HT1080 (cell line): ENCODE measurements at regions not wholly inside any gene's neighbourhood (a gene's known extent, or its start where the extent isn't known, plus 50 kb on each side); places are given as distances from the start of the nearest gene placed in this dataset.

Experiments used
- DNase-seq: peaks from one replicate; pipeline ENCODE4 v3.0.0-alpha.2; 2015; ENCODE audit warnings: low read depth

DNA sequence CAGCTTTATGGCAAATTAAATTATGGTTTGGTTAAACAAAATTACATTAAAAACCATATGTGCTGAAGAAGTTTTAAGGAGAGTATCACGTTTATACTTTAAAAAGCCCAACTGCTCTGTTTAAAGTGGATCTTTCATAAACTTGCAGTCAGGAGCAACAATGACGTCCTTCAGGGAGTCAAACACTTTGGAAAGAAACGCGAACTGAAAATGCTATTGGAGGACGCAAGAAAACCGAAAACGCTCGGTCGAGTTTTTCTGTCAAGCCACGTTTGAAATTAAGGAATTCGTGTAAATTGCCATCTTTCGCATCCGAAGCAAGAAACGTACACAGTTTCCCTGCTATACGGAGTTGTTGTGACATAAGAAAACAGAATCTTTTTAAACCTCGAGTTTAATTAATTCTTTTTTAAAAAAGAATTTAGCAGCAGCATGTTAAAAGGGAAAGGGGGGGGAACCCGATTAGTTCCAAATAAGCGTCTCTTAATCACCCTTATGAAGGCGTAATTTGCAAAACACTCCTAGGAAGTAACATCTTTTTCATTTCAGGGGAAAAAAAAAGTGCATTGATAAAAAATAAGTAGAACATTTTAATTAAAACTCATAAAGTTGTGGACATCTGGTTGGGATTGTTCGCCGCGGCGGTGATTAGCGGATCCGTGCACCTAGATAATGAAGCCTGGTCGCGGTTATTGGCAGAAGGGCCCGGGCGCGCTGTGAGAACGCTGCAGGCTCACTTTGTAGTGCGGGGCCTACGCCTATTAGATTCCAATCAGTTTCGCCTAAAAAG lies 295.4 kb downstream of the TFAP2C start:
- DNase-seq: no peak

DNA sequence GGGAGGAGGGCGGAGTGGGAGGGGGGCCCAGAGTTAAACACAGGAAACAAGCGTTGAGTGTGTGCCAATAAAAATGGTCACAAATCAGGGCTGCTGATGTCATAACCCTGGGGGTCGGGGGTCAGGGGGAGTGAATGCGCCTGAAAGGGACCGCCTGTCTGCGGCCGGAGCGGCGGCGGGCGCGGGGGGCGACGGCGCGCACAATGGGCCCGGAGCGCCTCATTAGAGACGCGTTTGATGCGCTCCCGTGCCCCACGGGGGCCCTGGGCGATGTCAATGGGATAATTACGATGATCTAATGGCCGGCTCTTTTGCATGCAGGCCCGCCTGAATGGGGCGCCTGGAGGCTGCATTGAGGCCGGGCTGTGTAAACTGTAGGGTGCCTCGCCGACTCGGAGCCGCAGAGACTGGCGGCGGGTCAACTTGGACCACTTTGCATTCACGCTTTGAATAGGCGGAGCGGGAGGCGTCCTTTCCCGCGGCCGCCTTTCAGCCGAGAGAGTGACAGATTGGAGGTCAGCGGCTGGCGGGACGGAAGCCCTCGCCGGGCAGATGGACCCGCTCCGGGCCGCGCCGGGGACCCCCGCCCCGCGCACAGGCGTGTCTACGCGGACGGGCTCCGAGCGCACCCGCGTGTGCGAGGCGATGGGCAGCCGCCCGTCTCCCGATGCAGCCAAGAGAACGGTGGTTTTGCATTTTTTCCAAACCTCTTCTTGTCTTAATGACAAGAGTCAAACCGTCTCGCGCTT lies 296.1 kb downstream of the TFAP2C start:
- no peak for DNase-seq

DNA sequence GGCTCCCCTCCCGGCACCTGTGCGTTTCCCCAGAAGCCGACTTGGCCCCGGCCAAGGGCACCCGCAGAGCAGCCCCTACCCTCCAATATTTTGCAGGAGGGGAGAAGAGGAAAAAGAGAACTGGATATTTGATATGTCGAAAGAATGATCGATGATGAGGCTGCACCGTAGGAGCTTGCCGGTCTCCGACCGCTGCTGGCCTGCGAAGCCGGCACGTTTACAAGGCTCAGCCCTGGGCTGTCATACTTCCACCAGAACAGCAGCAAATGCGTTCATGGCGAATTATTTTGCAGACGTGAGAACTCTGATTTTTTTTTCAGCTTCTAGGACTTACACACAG lies 296.7 kb downstream of the TFAP2C start:
- DNase-seq: no peak

DNA sequence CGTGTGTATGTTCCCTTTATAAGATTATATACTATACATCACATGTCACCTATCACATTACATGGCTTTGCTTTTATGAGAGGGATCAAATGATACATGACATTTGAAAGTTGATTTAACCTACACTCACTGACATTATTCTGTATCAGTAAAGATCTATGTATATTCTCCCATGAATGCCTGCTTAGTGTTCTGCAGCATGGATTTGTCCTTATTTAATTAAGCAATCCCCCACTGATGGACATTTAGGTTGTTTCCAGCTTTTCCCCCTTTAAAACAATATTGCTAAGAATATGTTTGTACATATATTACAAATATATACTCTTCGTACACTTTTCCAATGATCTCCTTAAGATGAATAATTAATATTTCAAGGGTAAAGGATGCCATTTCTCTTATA lies 297.4 kb downstream of the TFAP2C start:
- no peak for DNase-seq

DNA sequence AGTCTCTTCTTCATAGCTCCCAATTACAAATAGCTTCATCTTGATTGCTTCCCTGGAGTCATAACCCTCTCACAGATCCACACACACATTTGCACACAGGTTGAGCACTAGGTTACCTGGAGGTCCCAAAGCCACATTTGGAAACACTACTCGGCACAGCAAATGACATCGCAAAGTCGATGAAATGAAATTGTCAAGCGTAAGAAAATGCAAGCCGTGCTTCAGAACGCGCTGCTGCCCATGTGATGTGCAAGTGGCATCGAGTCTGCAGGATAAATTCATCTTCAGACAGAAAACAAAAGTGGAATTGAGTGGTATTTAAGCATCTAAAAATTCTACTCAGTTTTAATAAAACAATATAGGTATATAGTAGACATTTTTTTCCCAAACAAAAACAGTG lies 298.0 kb downstream of the TFAP2C start:
- no peak for DNase-seq

DNA sequence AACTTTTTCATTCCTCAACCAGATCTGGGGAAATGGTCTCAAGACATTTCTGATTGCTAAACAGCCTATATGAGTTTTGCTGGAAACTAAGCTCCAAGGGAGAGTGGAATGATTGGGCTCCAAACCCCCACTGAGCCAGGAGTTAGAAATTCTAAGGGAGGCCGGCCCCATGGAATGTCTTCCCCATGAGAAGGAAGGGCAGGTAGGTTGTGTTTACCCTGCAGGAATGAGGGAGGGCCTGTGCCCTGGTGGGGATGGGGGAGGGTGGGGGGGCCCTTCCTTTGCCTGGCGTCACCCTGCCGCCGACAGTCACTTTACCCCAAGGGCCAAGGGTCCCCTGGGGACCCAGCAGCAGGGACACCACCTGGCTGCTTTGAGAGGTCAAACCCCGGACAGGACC lies 298.9 kb downstream of the TFAP2C start:
- DNase-seq: no peak

DNA sequence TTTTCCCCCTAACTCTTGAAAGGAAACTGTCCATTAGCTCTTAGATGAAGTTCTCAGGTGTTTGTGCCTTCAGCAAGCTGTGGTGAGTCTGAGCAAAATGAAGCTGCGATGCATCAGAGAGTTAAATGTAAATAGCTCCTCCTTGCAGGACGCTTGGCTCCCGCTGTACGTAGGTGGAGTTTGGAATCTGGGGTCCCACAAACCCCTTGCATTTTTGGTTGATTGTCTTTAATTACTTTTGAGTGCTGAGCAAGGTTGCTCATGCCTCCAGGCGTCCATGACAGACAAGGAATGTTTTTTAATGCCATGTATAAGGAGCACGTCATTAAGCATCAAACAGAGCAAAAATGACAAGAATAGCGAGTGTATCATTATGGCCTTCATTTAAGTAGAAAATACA lies 300.5 kb downstream of the TFAP2C start:
- DNase-seq: no peak

DNA sequence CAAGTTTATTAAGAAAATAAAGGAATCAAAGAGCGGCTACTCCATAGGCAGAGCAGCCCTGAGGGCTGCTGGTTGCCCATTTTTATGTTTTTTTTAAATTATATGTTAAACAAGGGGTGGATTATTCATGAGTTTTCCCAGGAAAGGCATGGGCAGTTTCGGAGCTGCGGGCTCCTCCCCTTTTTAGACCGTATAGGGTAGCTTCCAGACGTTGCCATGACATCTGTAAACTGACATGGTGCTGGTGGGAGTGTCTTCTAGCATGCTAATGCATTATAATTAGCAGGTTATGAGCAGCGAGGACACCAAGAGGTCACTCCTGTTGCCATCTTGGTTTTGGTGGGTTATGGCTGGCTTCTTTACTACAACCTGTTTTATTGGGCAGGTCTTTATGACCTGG lies 301.8 kb downstream of the TFAP2C start:
- no peak for DNase-seq

DNA sequence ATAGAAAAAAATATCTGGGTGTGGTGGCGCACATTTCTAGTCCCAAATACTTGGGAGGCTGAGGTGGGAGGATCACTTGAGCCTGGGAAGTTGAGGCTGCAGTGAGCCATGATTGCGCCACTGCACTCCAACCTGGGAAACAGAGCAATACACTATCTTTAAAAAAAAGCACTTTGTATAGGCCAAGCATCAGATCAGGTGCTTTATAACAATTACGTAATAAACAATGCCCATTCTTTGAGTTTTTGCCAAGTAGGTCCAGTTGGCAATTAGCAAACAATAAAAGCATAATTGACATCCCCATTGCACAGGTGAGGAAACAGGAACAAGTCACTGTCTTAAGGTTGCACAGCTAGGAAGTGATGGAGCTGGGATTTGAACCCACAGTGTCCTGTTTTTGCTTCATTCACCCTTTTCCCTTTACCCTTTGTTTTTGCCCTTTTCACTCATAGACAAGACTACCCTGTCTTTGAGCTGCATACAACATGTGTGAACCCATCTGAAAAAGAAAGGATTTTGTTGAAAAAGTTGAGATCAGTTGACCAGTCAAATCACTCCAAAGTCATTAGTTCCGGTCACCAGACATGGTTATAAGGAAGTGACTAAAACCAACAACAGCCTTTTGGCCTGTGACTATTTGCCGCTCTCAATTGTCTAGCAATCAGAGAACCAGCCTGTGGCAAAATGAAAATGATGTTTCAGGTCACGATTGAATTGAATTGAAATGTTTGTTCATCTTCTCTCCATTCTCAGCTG lies 303.6 kb downstream of the TFAP2C start:
- DNase-seq: no peak

DNA sequence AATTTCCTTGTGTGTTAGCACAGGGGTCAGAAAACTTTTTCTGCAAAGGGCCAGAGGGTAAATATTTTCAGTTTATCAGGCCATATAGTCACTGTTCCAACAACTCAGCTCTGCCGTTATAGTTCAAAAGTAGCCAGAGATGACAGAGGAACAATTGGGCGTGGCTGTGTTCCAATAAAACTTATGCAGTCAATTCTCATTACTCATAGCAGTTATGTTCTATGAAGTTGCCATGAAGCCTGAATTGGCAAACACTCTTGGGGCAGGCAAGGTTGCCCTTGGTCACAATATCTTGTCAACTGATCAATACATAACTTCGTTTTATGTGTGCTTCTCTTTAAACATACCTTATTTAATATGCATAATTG lies 304.2 kb downstream of the TFAP2C start:
- DNase-seq: no peak

DNA sequence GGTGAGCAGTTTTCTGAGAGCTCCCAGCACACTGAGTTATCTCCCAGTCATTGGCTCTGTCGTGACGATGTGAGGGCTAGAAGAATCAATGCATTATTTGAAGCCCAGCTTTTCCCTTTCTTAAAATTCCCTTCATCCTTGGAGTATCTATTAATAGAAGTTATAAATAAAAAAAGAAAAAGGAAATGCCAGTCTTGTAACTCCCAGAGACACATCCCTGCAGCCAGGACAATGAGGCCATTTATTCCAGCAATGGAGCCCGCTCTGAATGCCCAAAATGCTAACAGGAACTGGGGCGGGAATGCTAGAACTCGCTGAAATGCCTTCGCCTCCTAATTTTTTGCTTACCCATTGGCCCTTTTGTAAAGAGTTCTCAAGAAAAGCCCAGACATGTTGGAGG lies 305.8 kb downstream of the TFAP2C start:
- DNase-seq: peak; percentile 38

DNA sequence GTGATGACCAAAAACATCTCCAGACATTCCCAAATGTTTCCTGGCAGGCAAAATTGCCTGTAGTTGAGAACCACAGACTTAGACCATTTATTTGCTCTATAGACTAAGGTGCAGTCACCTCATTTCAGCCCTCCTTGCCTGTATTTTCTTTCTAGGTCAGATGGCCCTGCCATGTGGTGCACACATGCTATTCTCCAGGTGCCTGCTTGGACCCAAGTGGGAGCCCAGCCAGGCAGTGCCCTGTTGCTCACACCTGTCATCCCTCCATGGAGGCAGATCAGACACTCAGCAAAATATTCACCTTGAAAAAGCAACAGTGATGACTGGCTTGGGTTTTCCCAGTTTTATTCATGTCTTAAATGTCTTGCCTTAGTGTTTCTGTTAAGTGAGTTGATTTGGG lies 311.4 kb downstream of the TFAP2C start:
- no peak for DNase-seq

DNA sequence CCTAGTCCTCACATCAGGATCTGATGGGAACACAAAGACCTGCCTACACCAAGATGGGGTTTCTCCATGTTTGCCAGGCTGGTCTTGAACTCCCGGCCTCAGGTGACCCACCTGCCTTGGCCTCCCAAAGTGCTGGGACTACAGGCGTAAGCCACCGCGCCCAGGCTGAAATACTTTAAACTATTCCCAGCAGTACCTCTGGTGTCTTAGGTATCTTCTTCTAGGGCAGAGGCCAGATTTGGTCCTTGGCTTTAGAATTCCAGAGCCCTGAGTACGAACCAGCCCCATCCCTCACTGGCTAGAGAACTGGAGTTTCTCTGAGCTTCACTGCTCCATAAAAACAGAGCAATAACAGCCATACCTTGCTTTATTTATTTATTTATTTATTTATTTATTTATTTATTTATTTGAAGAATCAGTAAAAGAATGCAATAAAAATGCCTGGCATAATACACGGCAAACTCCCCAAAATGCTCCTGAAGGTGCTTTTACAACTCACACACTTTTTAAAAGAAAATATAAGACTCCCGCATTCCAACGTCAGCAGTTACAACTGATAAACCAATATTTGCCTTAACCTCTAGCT lies 312.1 kb downstream of the TFAP2C start:
- DNase-seq: no peak

DNA sequence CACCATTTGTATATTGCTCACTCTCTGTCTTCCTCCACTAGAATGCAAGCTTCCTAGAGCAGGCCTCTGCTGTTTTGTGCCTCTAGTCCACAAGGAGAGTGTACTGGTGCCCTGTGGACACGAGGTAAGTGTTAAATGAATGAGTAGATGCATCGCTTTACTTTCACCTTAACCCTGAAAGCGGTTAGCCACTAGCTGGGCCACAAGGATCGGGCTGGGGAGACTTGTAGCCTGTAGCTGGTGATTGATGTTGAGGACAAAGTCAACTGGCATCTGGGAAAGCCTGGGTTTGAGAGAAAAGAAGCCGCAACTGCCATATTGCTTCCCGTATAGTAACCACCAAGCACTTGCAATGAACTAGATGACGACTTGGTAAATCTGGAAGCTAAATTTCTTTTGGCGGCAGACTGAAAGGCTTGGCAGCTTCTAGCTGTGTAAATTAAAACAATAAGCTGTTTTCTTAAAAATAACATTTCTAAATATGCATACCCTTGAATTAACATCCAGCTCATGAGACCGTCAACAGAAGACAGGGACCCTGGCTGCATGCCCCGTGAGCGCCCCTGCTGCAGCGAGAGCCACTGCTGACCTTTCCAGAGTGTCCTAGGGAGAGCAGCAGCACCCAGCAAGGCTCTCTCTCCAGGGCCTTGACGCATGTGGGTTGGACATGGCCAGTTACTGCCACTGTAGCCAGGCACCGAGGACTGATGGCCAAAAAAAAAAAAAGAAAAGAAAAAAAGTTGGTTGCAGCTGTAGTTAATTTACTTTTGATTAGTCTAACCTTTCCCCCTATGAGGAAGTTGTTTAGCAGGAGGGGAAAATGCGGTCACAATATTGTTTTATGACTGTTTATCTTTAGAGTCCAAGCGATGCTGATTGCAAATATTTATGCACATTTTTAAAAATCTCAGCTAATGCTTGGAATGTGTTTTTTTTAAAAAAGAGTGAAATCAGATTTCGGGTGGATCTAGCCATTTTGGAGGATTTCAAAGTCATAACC lies 315.1 kb downstream of the TFAP2C start:
- DNase-seq: no peak

DNA sequence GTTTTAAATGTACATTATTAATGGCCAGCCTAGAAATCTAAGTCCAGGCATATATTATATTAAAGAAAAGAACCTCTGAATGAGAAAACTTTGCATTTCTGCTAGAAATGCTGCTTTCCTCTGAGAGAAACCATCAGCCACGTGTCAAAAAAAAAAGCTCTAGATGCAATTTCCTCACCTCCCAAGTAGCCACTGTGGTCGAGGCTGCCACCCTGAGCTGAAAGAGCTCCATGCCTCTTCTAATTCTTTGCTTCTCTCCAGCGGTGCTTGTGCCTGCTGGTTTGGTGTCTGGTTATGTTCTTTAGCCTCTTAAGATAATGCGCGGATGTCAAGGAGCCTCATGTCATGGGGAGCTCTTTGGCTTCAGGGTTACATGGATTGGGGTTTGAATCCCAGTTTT lies 316.0 kb downstream of the TFAP2C start:
- no peak for DNase-seq

DNA sequence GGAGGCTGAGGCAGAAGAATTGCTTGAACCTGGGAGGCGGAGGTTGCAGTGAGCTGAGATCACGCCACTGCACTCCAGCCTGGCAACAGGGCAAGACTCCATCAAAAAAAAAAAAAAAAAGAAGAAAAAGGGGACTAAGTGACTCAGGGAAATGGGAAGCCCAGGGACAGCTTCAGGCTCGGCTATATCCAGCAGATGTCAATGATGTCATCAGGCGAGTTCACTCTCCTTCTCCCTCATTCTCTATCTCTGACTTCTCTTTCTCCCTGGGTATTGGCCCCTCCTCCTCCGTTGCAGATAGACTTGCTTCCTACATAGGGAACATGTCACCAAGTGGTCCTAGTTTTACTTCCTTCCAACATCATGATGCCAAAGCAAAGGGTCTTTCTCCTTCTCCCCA lies 316.8 kb downstream of the TFAP2C start:
- no peak for DNase-seq

DNA sequence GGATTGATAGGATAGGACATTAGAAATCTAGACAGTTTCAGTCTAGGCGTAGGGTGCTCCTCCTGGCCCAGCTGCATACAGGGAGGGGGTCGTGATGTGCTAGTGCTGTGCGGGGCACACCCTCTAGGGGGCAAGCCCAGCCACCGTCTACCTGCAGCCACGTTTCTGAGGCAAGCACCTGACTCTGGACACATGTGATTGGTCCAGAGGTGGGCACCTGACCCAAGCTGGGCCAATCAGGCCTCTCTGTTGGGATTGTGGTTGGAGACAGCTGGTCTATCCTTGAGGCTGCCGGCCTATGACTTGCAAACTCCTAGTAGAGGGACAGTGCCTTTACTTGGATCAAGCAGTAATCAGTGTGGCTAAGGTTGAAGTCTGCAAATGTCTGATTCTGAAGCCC lies 317.1 kb downstream of the BMP7 start:
- DNase-seq: no peak

DNA sequence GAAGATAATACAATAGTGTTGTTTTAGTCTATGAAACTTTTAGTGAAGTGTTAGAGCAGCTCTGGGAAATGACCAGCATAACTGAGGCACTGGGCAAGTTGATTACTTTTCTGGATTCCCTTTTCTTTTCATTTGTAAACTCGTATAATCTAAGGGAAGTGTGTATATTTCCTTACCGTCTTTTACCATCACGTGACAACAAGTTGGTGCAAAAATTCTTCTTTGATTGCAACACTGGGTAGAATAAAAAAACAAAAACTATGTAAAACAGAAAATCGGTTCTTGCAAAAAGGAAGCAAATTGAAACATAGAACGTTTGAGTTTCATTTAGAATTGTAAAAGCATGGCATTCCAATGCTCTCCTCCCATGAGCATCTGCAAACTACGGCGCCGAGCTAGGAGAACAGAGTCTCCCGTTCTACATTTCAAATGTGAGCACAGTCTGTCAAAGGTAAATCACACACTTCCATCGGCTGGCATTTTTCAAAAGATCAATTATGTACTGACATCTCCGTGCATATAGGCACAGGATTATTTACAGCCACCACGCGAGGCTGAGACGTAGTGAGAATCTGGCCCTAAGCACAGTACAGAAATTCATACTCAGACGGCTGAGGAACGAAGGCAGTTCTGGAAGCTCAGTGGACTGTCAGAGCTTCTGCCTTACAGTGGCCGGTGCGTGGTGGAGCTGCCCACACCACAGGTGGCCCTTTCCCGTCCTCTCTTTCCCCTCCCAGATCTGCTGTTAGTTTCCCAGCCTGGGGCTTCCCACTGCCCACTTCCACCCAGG lies 314.0 kb downstream of the BMP7 start:
- DNase-seq: no peak

DNA sequence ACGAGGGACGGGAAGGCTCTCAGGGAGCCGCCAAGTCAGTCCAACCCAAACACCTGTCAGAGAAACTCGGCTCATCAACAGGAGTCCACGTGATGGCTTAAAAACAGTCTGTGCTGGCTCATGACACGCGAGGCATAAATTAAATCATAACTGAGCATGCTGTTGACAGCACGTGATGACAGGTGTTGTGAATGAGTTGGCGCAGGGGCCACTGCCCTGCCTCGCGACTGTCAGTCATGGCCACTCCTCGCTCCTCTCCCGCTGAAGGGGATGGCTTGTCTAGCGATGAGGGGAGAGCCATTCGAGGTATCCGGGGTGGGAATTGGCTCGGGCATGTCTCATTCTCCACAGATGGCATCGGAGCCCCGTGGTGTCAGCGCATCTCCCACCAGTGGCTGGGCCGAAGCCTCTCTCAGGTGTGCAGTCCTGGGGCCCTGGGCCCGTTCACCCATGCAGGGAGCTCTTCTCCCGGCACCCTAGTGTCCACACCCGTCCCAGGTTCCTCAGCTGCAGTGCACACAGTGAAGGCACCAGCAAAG lies 313.3 kb downstream of the BMP7 start:
- no peak for DNase-seq

DNA sequence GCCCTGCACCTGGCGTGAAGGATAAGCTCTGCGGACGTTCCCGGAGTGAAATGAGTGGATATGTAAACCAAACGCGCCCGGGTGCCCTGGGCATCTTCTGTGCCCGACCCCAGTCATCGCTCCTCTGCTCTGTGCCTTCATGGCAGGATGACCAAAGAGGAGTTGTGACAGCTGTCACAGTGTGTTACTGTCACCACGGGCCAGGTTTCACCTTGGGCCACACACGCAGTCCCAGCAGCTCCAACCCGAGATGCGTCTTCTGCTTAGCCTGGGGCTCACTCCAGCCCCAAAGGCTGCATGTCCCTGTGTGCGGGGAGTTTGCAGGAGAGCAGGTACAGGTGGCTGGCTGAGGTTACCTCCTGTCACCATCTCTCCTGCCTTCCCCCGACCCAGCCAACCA lies 311.6 kb downstream of the BMP7 start:
- DNase-seq: no peak
